NOMO-1 treated with dmso at 0.1 percent for 144 hours (cell line): ENCODE measurements at regions not wholly inside any gene's neighbourhood (a gene's known extent, or its start where the extent isn't known, plus 50 kb on each side); places are given as distances from the start of the nearest gene placed in this dataset.

Experiments
- DNase-seq: peaks from one replicate; lab custom pipeline; 2025; ENCODE audit not compliant: unreplicated experiment; lab: John Stamatoyannopoulos, UW

GRCh38 chr3:194768586-194768985 lies 82.9 kb downstream of the FAM43A start:
- DNase-seq = no peak

- DNase-seq = peak; percentile 97
These were observed 83.4 kb downstream of the FAM43A start for GRCh38 chr3:194769020-194769643.

GRCh38 chr3:194772241-194773000 lies 86.7 kb downstream of the FAM43A start:
- DNase-seq = no peak

- no peak for DNase-seq
These were observed 87.5 kb downstream of the FAM43A start for GRCh38 chr3:194773216-194773615.

GRCh38 chr3:194773771-194774455 lies 88.2 kb downstream of the FAM43A start:
- DNase-seq = no peak

GRCh38 chr3:194775266-194775665 lies 89.6 kb downstream of the FAM43A start:
- no peak for DNase-seq

- DNase-seq = no peak
These were observed 90.0 kb downstream of the FAM43A start for GRCh38 chr3:194775731-194776130.

- DNase-seq = no peak
These were observed 92.0 kb downstream of the FAM43A start for GRCh38 chr3:194777729-194778128.

GRCh38 chr3:194779729-194780224 lies 94.1 kb downstream of the FAM43A start:
- DNase-seq = no peak

- DNase-seq = no peak
These were observed 95.0 kb downstream of the FAM43A start for GRCh38 chr3:194780706-194781105.

- no peak for DNase-seq
These were observed 95.9 kb downstream of the FAM43A start for GRCh38 chr3:194781617-194782016.

GRCh38 chr3:194782698-194783404 lies 97.2 kb downstream of the FAM43A start:
- no peak for DNase-seq

GRCh38 chr3:194784361-194784760 lies 98.7 kb downstream of the FAM43A start:
- no peak for DNase-seq

GRCh38 chr3:194785315-194785714 lies 99.6 kb downstream of the FAM43A start:
- DNase-seq = no peak

- DNase-seq = no peak
These were observed 101.4 kb downstream of the FAM43A start for GRCh38 chr3:194787072-194787471.

GRCh38 chr3:194787650-194788049 lies 102.0 kb downstream of the FAM43A start:
- no peak for DNase-seq

- no peak for DNase-seq
These were observed 106.7 kb downstream of the FAM43A start for GRCh38 chr3:194792368-194792767.

- no peak for DNase-seq
These were observed 112.0 kb downstream of the FAM43A start for GRCh38 chr3:194797555-194798250.

- DNase-seq = no peak
These were observed 112.8 kb downstream of the FAM43A start for GRCh38 chr3:194798486-194798885.

- DNase-seq = no peak
These were observed 114.3 kb downstream of the FAM43A start for GRCh38 chr3:194800002-194800401.
